HG03457 (cell line): ENCODE measurements at regions not wholly inside any gene's neighbourhood (a gene's known extent, or its start where the extent isn't known, plus 50 kb on each side); places are given as distances from the start of the nearest gene placed in this dataset.

ENCODE experiments used
- ATAC-seq: cut with Tn5 transposase; IDR thresholded peaks from one replicate; pipeline ENCODE4 v1.9.1; 2021; ENCODE audit warnings: moderate number of reproducible peaks; ENCODE audit not compliant: unreplicated experiment

DNA sequence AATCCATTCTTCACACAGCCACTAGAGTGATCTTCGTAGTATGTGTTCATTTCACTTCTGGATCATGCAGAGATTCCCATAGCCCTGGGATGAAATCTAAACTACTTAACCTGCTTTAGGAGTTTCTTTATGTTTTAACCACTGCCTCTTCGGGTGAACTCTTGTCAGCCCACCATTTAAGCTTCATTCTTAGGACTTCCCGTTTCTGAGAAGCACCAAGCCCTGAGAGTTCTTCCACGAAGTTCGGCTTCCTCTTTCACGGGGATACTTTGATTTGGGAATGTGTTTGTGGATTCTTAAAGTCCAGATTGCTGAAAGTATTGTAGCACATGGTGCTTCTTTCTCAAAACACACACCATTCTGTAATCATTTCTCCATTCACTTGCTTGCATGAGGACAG, 205.0 kb downstream of the UBE2E3 start:
- no peak for ATAC-seq

- ATAC-seq: no peak
These were observed 205.5 kb downstream of the UBE2E3 start for GRCh38 chr2:181185948-181186347.

- ATAC-seq: no peak
These were observed 208.2 kb downstream of the UBE2E3 start for GRCh38 chr2:181188605-181189004.

DNA sequence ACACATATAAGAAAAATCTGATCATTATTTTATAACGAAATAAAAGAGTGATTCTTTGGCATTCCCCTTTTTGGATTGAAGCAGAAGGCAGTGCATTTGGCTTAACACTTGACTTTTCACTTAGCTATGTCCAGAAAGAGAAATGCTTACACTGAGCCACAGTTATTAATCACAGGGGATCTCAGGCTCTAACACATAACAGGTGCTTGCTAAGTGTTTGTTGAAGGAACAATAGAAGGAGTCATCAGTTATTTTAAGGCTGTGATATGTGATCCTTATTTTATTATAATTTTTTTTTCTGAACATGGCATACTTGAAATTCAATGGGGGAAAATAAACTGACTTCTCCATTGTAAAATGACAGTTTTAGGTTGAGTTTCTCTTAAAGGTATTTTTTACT, 209.5 kb downstream of the UBE2E3 start:
- ATAC-seq: no peak

GRCh38 chr2:181190711-181191110, 210.3 kb downstream of the UBE2E3 start:
- no peak for ATAC-seq

DNA sequence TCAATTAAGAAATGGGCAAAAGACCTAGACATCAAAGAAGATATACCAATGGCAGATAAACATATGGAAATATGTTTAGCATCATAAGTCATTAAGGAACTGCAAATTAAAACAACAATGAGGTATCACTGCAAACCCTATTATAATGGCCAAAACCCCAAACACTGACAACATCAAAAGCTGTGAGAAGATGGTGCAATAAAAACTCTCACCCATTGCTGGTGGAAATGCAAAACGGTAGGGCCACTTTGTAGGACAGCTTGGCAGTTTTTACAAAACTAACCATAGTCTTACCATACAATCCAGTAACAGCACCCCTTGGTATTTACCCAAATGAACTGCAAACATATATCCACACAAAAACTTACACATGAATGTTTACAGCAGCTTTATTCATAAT, 213.1 kb downstream of the UBE2E3 start:
- ATAC-seq: no peak

DNA sequence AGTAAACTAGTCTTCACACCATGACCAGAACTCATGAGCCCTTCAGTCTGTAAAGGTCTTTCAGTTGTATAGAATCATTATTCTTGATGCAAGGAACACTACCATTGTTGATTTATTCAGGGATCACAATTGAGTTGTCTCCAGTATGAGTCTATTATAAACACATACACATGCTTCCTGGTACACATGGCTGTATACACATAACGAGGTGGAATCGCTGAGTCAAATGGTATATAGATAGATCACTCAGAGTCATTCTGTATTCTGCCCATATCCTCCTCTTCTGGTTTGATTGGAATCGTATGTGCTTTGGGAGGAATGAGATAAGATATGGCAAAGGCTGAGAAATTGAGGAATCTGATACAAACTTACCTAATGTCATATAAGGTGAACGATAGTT, 216.0 kb downstream of the UBE2E3 start:
- ATAC-seq: no peak

DNA sequence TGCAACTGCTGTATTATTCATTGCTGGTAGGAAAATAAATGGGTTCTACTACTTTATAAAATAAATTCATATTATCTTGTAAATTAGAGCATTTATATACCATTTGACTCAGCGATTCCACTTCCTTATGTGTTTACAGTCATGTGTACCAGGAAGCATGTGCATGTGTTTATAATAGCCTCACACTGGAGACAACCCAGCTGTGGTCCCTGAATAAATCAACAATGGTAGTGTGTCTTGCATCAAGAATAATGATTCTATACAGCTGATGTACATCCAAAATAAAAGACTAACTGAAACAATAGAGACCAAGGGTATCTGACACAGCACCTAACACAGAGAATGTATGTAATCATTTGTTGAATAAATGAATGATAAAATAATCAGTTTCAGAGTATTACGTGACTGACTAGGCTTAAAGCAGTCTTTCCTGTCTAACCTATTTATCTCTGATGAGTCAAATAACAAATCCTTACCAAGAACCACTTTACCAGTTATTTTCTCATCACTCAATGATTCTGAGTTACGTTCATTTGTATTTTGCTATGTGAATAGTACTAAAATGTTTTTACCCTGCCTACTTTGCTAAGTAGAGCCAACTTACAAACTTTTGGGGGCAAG, 216.8 kb downstream of the UBE2E3 start:
- no peak for ATAC-seq

- ATAC-seq: no peak
These were observed 217.9 kb downstream of the UBE2E3 start for GRCh38 chr2:181198183-181198864.

- no peak for ATAC-seq
These were observed 223.0 kb downstream of the UBE2E3 start for GRCh38 chr2:181203412-181203811.

DNA sequence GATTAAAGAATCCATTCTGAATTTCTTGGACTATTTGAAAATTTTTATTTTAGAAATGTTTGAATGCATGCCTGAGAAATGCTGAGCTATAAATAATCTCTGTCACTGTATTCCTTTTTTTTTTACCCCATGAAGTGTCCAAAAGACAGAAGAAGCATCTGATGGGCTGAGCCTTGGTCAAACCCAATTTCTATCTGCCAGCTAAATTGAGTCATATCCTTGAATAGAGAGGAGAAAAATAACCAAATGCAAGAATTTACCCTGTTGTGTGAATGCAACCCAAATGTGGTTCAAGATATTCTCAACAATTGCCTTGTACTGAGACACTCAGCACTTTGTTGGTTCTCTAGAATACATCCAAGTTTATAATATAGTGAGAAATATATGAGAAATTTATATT, 223.5 kb downstream of the UBE2E3 start:
- ATAC-seq: no peak

- no peak for ATAC-seq
These were observed 238.0 kb downstream of the UBE2E3 start for GRCh38 chr2:181218401-181218821.

- no peak for ATAC-seq
These were observed 234.0 kb upstream of the ITGA4 start for GRCh38 chr2:181223234-181223633.

- no peak for ATAC-seq
These were observed 232.3 kb upstream of the ITGA4 start for GRCh38 chr2:181224866-181225265.

GRCh38 chr2:181228661-181229060, 228.5 kb upstream of the ITGA4 start:
- no peak for ATAC-seq

- ATAC-seq: no peak
These were observed 226.0 kb upstream of the ITGA4 start for GRCh38 chr2:181231151-181231550.

- no peak for ATAC-seq
These were observed 225.1 kb upstream of the ITGA4 start for GRCh38 chr2:181231886-181232621.

DNA sequence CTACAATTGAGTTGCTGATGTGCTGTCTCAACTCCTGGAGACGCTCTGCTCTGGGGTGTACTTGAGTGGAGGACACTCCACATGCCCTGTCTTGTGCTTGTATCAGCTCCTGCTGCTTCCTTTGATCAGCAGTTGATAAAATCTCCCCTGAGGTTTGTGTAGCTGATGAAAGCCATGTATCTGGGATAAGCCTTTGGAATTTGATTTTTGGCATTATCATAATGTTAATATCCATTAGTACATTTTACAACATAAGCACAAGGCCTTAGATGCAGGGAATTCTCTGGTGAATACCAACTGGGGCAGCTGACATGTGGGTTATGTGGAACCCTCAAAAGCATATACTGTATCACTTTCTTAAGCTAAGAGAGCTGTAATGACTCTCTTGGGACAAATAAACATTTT, 222.7 kb upstream of the ITGA4 start:
- no peak for ATAC-seq

DNA sequence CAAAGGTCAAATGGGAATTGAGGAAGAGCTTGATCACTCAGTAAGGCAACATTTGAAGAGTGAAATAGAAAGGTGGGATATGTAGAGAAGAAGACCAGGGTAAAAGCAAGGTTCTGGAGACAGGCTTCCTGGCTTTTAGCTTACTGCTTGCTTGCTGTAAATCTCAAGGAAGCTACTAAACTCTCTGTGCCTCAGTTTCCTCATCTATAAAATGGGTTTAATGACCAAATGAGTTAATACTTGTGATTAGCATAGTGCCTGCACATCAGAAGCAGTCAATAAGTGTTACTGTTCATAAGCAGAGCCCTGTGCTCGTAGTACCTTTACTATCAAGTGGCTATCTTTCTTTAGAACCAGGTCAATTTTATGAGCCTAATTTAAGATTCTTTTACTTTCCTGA, 222.2 kb upstream of the ITGA4 start:
- ATAC-seq: no peak

DNA sequence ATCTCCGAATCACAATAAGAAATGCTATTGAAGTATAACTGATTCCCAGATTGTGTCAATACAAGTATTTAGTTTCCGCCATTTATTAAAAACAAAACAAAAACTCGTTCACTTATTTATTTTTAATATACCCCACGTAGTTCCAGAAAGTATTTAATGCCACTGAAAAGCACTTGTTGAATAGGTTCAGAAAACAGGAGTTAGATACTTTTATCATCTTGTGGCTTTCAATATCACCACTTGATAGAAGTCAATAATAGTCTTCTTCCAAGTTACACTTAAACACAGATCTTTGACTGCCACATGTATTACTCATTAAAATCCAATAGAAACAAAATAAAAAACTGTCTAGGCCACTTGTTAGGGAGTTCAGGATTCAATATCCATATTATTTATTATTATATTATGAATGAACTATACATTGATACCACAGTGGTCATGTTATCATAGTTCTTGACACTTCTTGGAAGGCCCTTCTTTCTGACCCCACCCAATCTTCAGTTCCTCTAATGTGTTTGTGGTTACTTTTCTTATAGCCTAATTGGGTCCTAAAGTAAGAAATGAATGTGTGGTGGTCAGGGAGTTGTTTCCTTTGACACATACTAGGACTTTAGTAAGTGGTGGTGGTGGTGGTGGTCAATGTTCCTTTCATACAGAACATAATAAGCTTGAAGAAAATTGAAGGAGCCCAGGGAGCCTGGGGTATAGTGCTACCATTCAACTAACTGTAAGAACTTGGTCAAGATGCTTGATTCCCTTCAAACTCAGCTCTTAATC, 221.3 kb upstream of the ITGA4 start:
- peak; percentile 98 for ATAC-seq

DNA sequence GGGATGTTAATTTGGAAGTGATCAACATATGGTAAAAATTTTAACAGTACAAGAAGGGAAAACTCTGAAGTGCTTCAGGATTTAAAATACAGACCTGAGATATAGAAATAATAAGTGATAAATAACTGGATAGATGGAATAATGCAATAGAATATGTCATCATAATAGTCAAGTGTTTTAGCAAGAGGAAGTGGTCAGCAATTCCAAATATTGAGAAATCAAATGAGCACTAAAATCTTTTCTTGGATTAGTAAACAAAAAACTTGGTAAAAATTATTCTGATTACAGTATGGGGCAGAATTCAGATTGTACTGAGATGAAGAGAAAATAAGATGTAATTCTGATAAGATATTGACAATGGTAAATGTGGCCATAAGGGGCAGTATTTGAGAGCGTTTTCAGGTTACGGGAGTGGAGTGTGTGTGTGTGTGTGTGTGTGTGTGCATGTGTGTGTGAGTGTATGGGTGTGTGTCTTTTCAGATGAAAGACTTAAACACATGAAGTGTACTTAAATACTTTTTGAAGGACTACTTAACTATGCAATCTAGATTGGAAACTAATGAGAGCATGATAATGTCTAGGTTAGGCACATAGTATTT, 217.9 kb upstream of the ITGA4 start:
- ATAC-seq: no peak
